HepG2 (cell line): ENCODE measurements at regions not wholly inside any gene's neighbourhood (a gene's known extent, or its start where the extent isn't known, plus 50 kb on each side); places are given as distances from the start of the nearest gene placed in this dataset.

Experiments
- CHD4 ChIP-seq: fragments of 200-600 bp; sonication (generic); IDR thresholded peaks from 2 replicates; pipeline ENCODE4 v1.7.0; 2017; ENCODE audit warnings: mild to moderate bottlenecking, low read length, borderline replicate concordance
- ELF3 ChIP-seq: IDR thresholded peaks from 2 replicates; pipeline ENCODE4 v1.6.1; 2016; ENCODE audit warnings: missing genetic modification reagents, missing compliant biosample characterization
- FOXC1 ChIP-seq: sonication (generic); formaldehyde crosslinking; IDR thresholded peaks from 2 replicates; pipeline ENCODE4 v1.8.0; 2022; ENCODE audit warnings: mild to moderate bottlenecking, missing genetic modification reagents, borderline replicate concordance
- JUND ChIP-seq: sonication (generic); formaldehyde crosslinking; IDR thresholded peaks from 2 replicates; pipeline ENCODE4 v1.8.0; 2022; ENCODE audit warnings: mild to moderate bottlenecking, missing genetic modification reagents
- KDM4B ChIP-seq: sonication (generic); formaldehyde crosslinking; IDR thresholded peaks from 2 replicates; pipeline ENCODE4 v1.4.0; 2020; ENCODE audit warnings: missing genetic modification reagents
- MEIS2 ChIP-seq: sonication (generic); formaldehyde crosslinking; IDR thresholded peaks from 2 replicates; pipeline ENCODE4 v1.9.0; 2021; ENCODE audit warnings: mild to moderate bottlenecking, missing genetic modification reagents
- MIER2 ChIP-seq: IDR thresholded peaks from 2 replicates; pipeline ENCODE4 v1.6.1; 2016; ENCODE audit warnings: missing biosample characterization, missing genetic modification reagents
- PAF1 ChIP-seq: IDR thresholded peaks from 2 replicates; pipeline ENCODE4 v1.6.1; 2016; ENCODE audit warnings: missing genetic modification reagents, missing compliant biosample characterization
- RAD21 ChIP-seq: fragments of 450-650 bp; formaldehyde crosslinking; IDR thresholded peaks from 2 replicates; pipeline ENCODE4 v1.5.0; 2020; ENCODE audit warnings: mild to moderate bottlenecking
- RNF2 ChIP-seq: fragments of 450-650 bp; conservative IDR thresholded peaks from 2 replicates; pipeline ENCODE4 v1.6.1; 2016; ENCODE audit warnings: low read depth
- SAFB2 ChIP-seq: sonication (generic); formaldehyde crosslinking; IDR thresholded peaks from 2 replicates; pipeline ENCODE4 v1.5.1; 2020; ENCODE audit warnings: missing genetic modification reagents, low read depth, mild to moderate bottlenecking, borderline replicate concordance
- SP1 ChIP-seq, 2 experiments: fragments of 450-650 bp in 1 of 2; sonication (generic) in 1 of 2; formaldehyde crosslinking in 1 of 2; IDR thresholded peaks; 2 replicates each; pipeline versions ENCODE4 v1.4.0 to v1.6.1; 2016 to 2020; ENCODE audit warnings: missing genetic modification reagents in 1 of 2
- SP4 ChIP-seq: sonication (generic); formaldehyde crosslinking; IDR thresholded peaks from 2 replicates; pipeline ENCODE4 v1.8.1; 2023; ENCODE audit warnings: mild to moderate bottlenecking, missing genetic modification reagents
- ZFP41 ChIP-seq: sonication (generic); formaldehyde crosslinking; IDR thresholded peaks from 2 replicates; pipeline ENCODE4 v1.4.0; 2020; ENCODE audit warnings: mild to moderate bottlenecking, missing genetic modification reagents, borderline replicate concordance
- ZNF292 ChIP-seq: sonication (generic); formaldehyde crosslinking; IDR thresholded peaks from 2 replicates; pipeline ENCODE4 v1.8.1; 2022; ENCODE audit warnings: mild to moderate bottlenecking, low read depth, missing genetic modification reagents, borderline replicate concordance
- ZNF331 ChIP-seq: sonication (generic); formaldehyde crosslinking; IDR thresholded peaks from 2 replicates; pipeline ENCODE4 v1.4.0; 2020; ENCODE audit warnings: missing genetic modification reagents
- ZNF333 ChIP-seq: sonication (generic); formaldehyde crosslinking; IDR thresholded peaks from 2 replicates; pipeline ENCODE4 v1.4.0; 2020; ENCODE audit warnings: mild to moderate bottlenecking, missing genetic modification reagents, borderline replicate concordance
- ZNF343 ChIP-seq: sonication (generic); formaldehyde crosslinking; IDR thresholded peaks from 2 replicates; pipeline ENCODE4 v1.4.0; 2020; ENCODE audit warnings: mild to moderate bottlenecking, missing genetic modification reagents
- ZNF543 ChIP-seq: sonication (generic); formaldehyde crosslinking; IDR thresholded peaks from 2 replicates; pipeline ENCODE4 v1.4.0; 2020; ENCODE audit warnings: mild to moderate bottlenecking, missing genetic modification reagents
- ZNF547 ChIP-seq: sonication (generic); formaldehyde crosslinking; IDR thresholded peaks from 2 replicates; pipeline ENCODE4 v1.5.1; 2020; ENCODE audit warnings: mild to moderate bottlenecking, missing genetic modification reagents
- ZNF644 ChIP-seq: IDR thresholded peaks from 2 replicates; pipeline ENCODE4 v1.6.1; 2016; ENCODE audit warnings: low read depth
- ZNF768 ChIP-seq: sonication (generic); formaldehyde crosslinking; IDR thresholded peaks from 2 replicates; pipeline ENCODE4 v1.4.0; 2020; ENCODE audit warnings: missing genetic modification reagents
- TF ChIP-seq, protein P1 (sequence below): sonication (generic); formaldehyde crosslinking; IDR thresholded peaks from 2 replicates; pipeline ENCODE4 v1.5.1; 2020; ENCODE audit warnings: mild to moderate bottlenecking, moderate library complexity, missing genetic modification reagents
- TF ChIP-seq, protein P2 (sequence below): sonication (generic); formaldehyde crosslinking; IDR thresholded peaks from 2 replicates; pipeline ENCODE4 v1.5.1; 2020; ENCODE audit warnings: missing genetic modification reagents, mild to moderate bottlenecking, borderline replicate concordance
- TF ChIP-seq, protein P3 (sequence below): sonication (generic); formaldehyde crosslinking; IDR thresholded peaks from 2 replicates; pipeline ENCODE4 v1.8.0; 2022; ENCODE audit warnings: missing genetic modification reagents, mild to moderate bottlenecking, inconsistent platforms, borderline replicate concordance
- TF ChIP-seq, protein P4 (sequence below): sonication (generic); formaldehyde crosslinking; IDR thresholded peaks from 2 replicates; pipeline ENCODE4 v1.9.0; 2022; ENCODE audit warnings: low read depth, missing genetic modification reagents

DNA sequence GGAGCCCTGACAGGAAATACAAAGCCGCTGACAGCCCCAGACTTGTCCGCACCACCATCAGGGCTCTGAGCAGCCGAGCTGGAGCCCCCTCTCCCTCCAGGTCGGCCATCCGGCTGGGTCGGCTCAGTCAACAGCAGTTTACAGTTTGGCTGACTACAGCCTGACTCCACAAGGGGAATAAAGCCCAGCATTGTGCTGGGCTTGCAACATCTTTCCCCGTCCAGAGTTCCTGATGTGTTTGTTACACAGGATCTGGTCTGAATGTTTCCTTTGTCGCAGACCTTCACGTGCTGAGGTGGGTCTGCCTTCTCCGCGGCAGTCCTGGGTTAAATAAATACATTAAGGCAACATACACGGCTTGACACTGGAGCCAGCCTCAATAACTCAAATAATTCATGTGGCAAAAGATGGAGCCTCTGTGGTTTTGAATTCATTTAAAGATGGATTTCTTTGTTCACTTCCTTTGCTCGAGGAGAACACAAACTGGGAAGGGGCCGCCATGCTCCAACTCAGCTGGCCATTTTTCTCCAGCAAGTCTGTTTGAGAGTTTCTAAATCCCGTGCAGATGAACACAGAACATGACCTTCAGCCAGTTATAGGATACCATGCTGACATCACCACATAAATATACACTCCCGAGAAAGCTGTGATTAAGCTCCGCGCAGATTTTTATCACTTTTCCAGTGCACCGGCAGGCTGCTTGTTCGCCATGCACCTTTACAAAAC, 192.1 kb downstream of the WDR11 start (continued):
- TF ChIP-seq, protein P1, sequence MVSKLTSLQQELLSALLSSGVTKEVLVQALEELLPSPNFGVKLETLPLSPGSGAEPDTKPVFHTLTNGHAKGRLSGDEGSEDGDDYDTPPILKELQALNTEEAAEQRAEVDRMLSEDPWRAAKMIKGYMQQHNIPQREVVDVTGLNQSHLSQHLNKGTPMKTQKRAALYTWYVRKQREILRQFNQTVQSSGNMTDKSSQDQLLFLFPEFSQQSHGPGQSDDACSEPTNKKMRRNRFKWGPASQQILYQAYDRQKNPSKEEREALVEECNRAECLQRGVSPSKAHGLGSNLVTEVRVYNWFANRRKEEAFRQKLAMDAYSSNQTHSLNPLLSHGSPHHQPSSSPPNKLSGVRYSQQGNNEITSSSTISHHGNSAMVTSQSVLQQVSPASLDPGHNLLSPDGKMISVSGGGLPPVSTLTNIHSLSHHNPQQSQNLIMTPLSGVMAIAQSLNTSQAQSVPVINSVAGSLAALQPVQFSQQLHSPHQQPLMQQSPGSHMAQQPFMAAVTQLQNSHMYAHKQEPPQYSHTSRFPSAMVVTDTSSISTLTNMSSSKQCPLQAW (CRISPR knock-in tag) = no peak
- no peak for TF ChIP-seq ZNF333 (CRISPR knock-in tag)
- no peak for TF ChIP-seq SP1 (IDR thresholded peaks at IDR 0.05)
- no peak for TF ChIP-seq SP1 (CRISPR knock-in tag; IDR thresholded peaks at IDR 0.05)
- TF ChIP-seq MIER2 (CRISPR knock-in tag) = no peak
- 0 out of 2 replicates have a peak, but pooled peaks have one; percentile 29 for TF ChIP-seq ZNF644 (CRISPR knock-in tag)
- TF ChIP-seq CHD4 = no peak
- peak; percentile 79 for TF ChIP-seq ZNF331
- no peak; the same call in 1 of the 2 replicates for TF ChIP-seq FOXC1 (CRISPR knock-in tag)
- TF ChIP-seq ZNF343 (CRISPR knock-in tag) = 0 out of 2 replicates have a peak, but pooled peaks have one; percentile 45
- TF ChIP-seq, protein P2, sequence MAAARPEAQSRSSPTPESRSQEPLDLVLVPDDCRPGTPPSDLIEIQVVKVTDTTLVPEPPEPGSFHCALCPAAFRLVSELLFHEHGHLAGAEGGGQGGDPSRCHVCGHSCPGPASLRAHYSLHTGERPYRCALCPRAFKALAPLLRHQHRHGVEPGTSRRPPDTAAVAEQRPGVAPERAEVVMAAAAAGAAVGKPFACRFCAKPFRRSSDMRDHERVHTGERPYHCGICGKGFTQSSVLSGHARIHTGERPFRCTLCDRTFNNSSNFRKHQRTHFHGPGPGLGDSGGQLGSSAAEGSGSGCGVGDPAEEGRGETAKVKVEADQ = no peak
- TF ChIP-seq ZFP41 (CRISPR knock-in tag) = no peak
- no peak; the same call in 1 of the 2 replicates for TF ChIP-seq RAD21 (CRISPR knock-in tag)
- TF ChIP-seq ZNF292 (CRISPR knock-in tag) = peak; percentile 91
- no peak; the same call in 1 of the 2 replicates for TF ChIP-seq SP4
- TF ChIP-seq SAFB2 (CRISPR knock-in tag) = no peak; the same call in 1 of the 2 replicates
- TF ChIP-seq ZNF547 (CRISPR knock-in tag) = no peak
- peak; percentile 71; the same call in 1 of the 2 replicates for TF ChIP-seq ZNF768
- no peak for TF ChIP-seq RNF2
- TF ChIP-seq, protein P3, sequence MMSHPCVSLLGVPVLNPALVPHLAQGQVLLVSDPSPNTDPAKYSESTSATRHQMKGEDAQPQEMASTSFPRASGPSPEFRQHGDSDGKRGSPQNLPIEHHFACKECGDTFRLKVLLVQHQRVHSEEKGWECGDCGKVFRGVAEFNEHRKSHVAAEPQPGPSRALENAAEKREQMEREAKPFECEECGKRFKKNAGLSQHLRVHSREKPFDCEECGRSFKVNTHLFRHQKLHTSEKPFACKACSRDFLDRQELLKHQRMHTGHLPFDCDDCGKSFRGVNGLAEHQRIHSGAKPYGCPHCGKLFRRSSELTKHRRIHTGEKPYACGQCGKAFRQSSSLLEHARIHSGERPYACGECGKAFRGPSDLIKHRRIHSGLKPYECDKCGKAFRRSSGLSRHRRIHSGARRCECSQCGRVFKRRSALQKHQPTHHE (CRISPR knock-in tag) = no peak
- peak; percentile 23; the same call in 1 of the 2 replicates for TF ChIP-seq KDM4B
- no peak for TF ChIP-seq JUND (CRISPR knock-in tag)
- TF ChIP-seq MEIS2 (CRISPR knock-in tag) = peak; percentile 71
- TF ChIP-seq, protein P4, sequence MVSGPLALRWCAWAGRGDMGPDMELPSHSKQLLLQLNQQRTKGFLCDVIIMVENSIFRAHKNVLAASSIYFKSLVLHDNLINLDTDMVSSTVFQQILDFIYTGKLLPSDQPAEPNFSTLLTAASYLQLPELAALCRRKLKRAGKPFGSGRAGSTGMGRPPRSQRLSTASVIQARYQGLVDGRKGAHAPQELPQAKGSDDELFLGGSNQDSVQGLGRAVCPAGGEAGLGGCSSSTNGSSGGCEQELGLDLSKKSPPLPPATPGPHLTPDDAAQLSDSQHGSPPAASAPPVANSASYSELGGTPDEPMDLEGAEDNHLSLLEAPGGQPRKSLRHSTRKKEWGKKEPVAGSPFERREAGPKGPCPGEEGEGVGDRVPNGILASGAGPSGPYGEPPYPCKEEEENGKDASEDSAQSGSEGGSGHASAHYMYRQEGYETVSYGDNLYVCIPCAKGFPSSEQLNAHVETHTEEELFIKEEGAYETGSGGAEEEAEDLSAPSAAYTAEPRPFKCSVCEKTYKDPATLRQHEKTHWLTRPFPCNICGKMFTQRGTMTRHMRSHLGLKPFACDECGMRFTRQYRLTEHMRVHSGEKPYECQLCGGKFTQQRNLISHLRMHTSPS = no peak
- no peak for TF ChIP-seq PAF1
- 0 out of 2 replicates have a peak, but pooled peaks have one; percentile 22 for TF ChIP-seq ZNF543 (CRISPR knock-in tag)
- TF ChIP-seq ELF3 = peak; percentile 65
